H1 (cell line): ENCODE measurements at regions not wholly inside any gene's neighbourhood (a gene's known extent, or its start where the extent isn't known, plus 50 kb on each side); places are given as distances from the start of the nearest gene placed in this dataset.

ENCODE experiments used
- ASH2L ChIP-seq: fragments of 200-600, 300-600 bp; sonication (generic); IDR thresholded peaks from one replicate; pipeline ENCODE4 v1.7.1; 2017; ENCODE audit warnings: low read length
- ATF2 ChIP-seq: IDR thresholded peaks from 2 replicates; pipeline ENCODE4 v1.6.1; 2012; ENCODE audit warnings: low read length, inconsistent platforms
- CHD7 ChIP-seq: fragments of 300-600 bp; sonication (generic); IDR thresholded peaks from 2 replicates; pipeline ENCODE4 v1.7.1; 2012; ENCODE audit warnings: low read length, moderate library complexity, mild to moderate bottlenecking, inconsistent platforms; ENCODE audit not compliant: insufficient replicate concordance
- E2F6 ChIP-seq: IDR thresholded peaks from 2 replicates; pipeline ENCODE4 v1.6.1; 2012; ENCODE audit warnings: inconsistent platforms
- PHF8 ChIP-seq: fragments of 200-600 bp; sonication (generic); conservative IDR thresholded peaks from 2 replicates; pipeline ENCODE4 v1.7.1; 2012; ENCODE audit warnings: low read depth, mild to moderate bottlenecking, inconsistent platforms, low read length, moderate library complexity
- SP1 ChIP-seq: IDR thresholded peaks from 2 replicates; pipeline ENCODE4 v1.6.1; 2011; ENCODE audit warnings: low read depth, low read length
- TF ChIP-seq, protein P1 (sequence below): IDR thresholded peaks from 2 replicates; pipeline ENCODE4 v1.6.1; 2011; ENCODE audit warnings: low read depth, mild to moderate bottlenecking, low read length; ENCODE audit not compliant: insufficient read depth

- no peak for TF ChIP-seq CHD7
- no peak for TF ChIP-seq ATF2
- TF ChIP-seq SP1, result no peak
- TF ChIP-seq ASH2L, result no peak
- TF ChIP-seq, protein P1, sequence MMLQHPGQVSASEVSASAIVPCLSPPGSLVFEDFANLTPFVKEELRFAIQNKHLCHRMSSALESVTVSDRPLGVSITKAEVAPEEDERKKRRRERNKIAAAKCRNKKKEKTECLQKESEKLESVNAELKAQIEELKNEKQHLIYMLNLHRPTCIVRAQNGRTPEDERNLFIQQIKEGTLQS, result no peak
- TF ChIP-seq E2F6, result no peak
- TF ChIP-seq PHF8, result no peak
Observed at GRCh38 chr16:80233097-80233835, 307.5 kb upstream of the DYNLRB2 start (continued).
